Hippocampal formation (tissue), 2 donors: ENCODE measurements at regions not wholly inside any gene's neighbourhood (a gene's known extent, or its start where the extent isn't known, plus 50 kb on each side); places are given as distances from the start of the nearest gene placed in this dataset.
A peak's percentile ranks its signal among the peaks of the same experiment; 100 is the strongest.

Experiments used
- DNase-seq, 2 donors: peaks; one replicate each; lab custom pipeline; 2025; lab: John Stamatoyannopoulos, UW

DNA sequence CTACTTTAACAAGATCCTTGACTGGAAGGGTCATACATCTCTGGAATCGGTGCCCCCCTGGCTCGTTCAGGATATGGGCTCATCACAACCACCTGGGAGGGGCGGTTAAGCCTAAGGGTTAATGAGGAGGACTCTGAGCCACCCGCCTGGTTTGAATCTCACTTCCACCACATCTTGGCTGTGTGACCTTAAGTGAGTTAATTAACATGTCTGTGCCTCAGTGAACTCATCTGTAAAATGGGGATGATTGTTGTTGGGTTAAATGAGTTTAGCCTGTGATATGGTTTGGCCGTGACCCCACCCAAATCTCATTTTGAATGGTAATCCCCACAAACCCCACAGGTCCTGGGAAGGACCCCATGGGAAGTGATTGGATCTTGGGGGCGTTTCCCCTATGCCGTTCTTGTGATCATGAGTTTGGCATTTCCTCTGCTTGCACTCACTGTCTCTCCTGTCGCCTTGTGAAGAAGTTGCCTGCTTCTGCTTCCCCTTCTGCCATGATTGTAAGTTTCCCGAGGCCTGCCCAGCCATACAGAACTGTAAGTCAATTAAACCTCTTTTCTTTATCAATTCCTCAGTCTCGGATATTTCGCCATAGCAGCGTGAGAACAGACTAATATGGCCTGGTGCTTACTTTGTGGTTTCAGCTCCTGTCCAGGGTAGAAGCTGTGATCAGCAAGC is 214.0 kb upstream of the CIBAR2 start:
- DNase-seq, result no peak

DNA sequence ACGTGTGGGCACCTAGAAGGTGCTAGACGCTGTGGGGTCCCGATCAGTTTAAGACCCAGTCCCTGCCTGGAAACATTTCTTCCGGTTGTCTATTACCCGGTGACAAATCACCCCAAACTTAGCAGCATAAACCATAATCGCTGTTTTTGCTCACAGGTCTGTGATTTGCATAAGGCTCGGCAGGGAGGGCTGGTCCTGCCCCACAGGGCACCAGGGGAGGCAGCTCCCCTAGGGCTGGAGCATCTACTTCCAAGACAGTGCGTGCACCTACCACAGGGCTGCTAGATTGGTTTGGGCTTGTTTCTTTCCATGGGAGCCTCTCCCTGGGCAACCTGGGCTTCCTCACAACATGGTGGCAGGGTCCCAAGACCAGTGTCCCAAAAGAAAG is 214.5 kb upstream of the CIBAR2 start:
- no peak for DNase-seq

DNA sequence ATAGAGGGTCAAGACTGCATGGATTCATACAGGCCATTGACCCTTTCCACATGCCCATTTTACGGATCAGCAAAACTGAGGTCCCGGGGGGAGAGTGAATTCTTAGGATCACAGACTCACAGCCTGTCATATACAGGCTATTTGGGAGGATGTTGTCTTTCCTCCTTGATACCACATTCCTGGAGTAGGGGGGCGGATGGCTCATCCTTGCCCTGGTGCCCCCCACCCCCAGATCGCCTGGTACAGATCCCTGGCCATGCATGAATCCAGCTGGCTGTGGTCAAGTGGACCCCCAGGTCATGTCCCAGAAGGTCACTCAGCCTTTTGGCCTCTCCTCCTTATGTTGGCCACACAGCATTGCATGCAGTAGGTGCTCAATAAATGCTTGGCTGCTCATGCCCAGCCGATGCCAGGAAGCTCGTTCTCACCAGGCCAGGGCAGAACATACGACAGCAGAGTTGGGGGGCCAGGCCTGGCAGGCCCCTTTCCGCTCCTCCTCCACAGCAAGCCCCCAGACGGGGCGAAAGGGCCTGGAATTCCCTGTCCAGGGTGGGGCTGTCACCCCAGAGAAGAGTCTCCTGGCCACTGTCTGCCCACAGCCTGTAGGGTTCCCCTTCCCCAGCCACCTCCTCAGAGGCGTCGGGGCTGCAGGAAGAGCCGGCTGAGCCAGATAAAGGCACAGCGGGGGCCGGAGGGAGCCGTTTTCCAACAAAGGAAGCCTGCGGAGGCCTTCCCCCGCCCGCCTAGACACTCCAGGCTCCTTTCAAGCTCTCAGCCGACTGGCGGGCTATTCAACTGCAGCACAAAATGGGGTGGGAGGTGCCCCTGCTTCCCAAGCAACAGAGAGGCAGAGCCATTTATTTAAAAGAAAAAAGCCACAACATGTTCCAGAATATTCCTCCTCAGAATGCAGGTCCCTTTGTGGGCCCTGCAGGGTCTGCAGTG is 215.7 kb upstream of the CIBAR2 start:
- DNase-seq, result peak in 1 of 2 donors; percentile 23

DNA sequence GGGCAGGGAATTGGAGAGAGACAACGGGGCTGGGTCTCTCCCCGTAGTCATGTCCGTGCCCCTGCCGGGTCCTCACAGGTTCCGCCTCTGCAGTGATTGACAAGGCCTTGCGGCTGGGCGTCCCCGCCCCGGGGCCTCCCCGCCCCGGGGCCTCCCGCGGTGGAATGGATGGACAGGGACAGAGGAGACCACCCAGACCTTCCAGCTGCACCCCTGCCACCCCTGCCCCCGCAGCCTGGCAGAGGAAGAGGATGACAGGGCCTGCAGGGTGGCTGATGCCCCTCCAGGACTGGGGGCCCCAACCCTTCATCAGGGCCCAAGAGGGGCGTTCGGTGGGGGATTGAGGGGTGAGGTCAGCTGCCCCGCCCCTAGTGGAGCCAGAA is 216.4 kb upstream of the CIBAR2 start:
- DNase-seq, result no peak

DNA sequence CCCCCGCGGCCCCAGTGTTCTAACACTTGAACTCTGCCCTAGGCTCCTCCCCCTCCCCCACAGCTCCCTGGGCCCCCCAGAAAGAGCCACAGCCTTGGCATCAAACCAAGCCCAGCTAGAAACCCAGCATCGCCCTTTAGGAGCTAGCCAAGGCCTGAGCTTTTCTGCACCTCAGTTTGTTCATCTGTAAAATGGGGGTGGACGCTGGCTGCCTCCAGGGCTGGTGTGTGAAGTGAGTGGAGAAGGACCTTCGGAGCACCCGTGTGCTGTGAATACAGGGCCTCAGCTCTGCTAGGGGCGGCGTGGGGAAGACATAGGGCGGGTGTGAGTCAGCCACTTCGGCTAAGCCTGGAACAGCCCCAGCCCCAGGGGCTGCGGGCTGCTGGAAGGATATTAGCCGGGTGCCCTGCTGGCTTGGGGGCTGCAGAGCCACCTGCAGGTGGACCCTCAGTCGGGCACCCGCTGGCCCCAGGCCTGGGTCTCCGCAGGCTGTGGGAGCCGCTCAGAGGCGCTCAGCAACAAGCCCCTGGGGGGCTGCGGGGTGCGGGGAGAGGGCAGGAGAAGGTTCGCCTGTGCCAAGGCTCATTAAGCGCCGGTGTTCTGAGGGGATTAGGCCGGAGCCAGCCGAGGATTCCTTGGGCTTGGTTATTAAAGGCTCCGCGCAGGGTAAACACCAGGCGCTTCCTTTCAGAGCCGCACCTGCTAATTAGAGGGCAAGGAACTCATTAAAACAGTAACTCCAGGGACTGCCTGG is 217.0 kb upstream of the CIBAR2 start:
- no peak for DNase-seq

DNA sequence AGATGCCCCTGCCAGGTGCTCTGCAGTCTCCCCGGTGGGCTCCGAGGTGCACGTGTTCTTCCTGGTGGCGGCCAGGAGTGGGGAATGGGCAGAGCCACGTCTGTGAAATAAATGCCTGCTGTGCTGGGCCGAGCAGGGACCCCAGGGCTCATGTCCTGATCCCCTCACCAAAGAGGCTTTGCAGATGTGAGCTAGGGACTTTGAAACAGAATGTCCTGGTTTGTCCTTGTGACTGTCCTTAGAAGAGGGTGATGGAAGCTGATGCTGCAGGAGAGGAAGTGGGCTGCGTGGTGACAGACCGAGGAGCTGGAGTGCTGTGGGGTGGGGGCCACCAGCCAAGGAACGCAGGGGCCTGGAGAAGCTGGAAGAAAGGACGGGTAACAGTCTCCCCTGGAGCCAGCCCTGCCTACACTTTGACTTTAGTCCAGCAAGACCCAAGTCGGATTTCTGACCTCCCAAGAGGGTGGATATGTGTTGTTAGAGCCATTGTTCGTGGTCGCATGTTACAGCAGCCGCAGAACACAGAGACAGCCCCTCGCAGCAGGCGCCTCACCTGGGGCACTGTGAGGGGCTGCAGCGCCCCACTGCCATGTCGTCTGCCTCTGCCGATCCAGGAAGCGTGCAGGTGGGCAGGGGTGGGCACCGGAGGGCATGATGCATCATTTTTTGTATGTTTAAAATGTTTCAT is 217.9 kb upstream of the CIBAR2 start:
- no peak for DNase-seq

DNA sequence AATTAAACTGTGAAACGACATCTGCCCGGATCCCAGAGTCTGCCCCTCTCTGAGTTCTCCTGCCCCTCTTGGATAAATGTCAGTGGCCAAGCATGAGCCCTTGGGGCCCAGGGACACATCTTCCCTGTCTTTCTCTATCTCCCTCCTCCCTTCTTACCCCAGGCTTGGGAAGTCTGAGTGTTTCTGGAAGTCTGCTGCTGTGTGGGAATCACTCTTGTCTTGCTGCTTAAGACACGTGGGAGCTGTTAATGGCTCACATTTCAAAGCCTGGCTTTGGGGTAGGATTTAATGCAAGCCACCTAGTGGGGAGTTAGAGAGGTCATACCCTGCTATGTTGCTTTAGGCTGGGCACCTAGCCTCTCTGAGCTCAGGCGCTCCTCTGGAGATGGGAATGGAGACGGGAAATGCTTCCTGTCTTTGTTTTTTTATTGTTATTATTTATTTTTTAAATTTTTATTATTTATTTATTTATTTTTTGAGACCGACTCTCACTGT is 218.5 kb upstream of the CIBAR2 start:
- DNase-seq, result no peak

DNA sequence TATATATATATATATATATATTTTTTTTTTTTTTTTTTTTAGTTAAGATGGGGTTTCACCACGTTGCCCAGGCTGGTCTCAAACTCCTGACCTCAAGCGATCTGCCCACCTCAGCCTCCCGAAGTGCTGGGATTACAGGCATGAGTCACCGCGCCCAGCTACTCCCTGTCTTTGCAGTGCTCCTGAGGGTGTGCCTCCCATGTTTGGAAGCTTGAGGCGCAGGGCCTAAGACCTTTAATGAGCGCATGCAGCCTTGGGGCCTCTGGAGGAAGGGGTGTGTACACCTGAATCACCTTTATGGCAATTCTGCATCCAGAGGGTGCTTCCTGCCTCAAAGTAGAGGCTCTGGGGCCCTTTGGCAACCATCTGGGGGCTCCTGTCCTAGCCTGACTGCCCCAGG is 219.4 kb upstream of the CIBAR2 start:
- no peak for DNase-seq

DNA sequence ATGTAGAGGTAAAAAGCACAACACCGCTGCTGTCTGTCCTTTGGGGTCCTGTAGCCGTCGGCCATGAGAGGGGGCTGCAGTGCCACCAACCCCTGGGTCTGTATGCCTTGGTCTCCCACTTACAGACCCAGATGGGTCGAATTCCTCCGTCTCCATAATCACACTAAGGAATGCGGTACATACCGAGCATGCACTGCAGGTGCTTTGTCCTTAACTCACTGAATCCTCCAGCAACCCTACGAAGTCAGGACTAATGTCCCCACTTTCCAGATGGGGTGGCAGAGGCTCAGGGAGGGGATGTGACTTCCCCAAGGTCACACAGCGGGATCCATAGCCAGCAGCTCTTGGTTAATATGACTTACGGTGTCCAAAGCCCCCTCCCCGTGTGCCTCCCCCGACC is 219.9 kb upstream of the CIBAR2 start:
- no peak for DNase-seq

DNA sequence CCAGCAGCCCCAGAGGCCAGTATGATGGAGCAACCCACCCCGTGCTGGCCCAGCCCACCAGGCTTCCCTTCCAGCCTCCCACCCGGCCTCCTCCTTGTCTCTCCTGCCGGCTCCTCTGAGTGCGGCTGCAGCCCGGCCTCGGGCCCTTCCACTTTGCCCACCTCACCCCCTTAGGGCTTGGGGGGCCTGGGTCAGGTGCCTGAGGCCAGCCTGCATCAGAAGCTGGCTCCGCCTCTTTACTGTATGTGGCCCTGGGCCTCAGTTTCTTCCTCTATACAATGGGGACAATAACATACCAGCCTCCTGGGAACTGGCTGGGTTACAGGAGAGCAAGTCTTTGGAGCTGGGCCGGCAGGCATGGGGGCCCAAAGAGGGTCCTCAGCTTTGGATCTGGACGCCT is 221.1 kb upstream of the CIBAR2 start:
- no peak for DNase-seq

DNA sequence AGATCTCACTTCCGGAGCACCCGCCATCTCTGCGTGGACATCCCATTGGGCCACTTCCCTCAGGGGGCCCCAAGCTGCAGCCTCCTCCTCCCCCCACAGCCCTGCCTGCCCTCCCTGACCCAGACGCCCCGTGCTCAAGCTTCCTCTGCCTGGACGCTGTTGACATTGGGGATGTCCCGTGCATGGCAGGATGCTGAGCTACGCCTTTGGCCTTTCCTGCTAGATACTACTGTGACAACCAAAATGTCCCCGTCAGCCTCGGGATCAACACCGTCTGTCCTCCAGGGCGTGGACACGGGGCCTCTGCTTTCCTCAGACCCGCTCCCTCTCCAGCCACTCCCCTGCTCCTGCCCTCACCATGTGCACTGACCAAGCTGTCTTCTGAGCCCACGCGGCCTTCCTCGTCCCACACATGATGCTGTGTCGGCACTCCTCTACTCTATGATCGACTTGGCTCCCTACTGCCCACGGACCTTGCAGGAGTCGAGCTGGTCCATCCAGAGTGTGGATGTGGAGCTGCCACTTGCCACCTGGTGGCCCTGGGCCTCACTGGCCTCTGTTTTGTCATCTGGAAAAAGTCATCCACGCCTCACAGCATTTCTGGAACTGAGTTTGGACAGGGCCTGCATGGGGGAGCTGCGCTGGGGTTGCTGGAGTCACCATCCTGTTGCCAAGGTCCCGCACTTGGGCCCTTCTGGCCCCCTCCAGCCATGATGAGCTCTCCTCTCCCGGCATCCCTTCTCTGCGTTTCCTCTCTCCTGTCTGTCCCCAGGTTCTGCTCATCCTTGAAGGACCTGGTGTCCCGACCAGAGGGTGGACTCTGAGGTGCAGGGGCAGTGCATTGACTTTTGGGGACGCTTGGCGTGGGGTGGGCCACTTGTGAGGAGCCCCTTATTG is 221.7 kb upstream of the CIBAR2 start:
- DNase-seq, result no peak

DNA sequence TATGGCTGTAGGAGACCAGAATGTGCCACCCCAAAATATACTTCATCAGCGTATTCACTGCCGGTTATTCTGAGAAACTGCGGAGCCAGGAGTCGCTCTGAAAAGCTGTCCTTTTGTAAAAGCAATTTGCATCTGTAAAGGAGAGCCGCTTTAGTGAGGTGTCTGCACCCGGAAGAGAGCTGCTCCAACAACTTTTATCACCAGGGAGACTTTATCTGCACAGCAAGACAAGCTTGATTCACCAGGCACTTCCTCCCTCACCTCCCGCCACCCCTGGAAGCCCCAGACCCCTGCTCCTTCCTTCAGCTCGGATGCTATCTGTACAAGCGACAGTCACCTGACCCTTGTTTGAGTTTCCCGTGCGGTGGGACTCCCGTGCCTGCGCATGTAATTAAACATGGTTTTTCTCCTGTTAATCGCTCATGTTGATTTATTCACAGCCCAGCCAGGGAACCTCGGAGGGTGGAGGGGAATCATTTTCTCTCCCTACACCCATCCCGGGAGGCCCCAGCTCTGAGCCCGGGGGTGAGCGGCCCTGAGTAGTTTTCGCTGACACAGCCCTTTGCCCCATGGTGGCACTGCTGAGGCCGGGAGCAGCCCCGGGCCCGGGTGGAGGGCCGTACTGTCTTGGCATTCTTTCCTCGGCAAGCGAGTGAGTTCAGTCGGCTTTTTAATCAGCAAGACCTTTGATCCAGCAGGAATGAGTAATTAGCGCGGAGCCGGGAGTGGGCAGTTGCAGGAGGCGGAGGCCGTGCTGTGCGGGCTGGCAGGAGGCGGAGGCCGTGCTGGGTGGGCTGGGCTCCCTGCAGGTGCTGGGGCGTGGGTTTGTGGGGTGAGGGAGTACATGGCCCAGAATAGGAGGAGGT is 222.7 kb upstream of the CIBAR2 start:
- DNase-seq, result no peak

DNA sequence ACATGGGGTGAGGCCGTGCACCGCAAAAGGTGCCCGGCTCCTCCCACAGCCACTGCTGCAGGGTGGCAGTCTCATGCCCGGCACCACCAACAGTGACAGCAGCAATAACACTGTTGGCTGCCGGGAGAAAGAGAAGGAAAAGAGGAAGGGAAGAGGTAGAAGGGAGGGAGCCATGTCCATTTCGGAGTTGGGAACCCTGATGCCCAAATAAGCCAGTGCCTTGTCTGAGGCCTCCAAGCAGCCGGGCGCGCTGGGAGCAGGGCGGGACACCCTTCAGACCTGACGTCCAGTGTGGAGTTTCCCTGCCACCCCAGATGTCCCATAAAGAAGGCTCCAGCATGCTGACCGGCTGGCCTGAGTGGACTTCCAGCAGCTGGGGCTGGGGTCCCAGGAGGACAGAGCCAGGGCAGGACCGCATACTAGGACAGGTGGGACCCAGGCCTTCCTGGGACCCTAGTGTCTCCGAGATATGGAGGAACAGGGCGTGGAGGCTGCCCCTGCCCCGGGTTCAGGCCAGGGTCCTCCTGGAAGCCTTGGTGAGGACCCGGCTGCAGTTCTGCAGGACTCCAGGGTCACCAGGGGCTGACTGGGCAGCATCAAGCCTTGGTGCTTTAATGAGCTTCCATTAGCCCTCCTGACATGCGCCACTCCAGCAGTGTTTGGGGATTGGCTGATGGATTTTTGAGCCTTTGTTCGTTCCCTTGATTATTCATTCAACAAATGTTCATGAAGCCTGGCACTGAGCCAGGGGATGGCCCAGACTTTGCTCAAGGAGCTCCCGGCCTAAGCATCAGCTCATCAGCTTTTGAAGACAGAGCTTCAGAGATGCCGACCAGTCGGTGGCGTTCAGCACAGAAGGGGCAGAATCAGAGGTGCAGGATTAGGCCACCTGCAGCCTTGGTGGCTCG is 223.6 kb upstream of the CIBAR2 start:
- no peak for DNase-seq

DNA sequence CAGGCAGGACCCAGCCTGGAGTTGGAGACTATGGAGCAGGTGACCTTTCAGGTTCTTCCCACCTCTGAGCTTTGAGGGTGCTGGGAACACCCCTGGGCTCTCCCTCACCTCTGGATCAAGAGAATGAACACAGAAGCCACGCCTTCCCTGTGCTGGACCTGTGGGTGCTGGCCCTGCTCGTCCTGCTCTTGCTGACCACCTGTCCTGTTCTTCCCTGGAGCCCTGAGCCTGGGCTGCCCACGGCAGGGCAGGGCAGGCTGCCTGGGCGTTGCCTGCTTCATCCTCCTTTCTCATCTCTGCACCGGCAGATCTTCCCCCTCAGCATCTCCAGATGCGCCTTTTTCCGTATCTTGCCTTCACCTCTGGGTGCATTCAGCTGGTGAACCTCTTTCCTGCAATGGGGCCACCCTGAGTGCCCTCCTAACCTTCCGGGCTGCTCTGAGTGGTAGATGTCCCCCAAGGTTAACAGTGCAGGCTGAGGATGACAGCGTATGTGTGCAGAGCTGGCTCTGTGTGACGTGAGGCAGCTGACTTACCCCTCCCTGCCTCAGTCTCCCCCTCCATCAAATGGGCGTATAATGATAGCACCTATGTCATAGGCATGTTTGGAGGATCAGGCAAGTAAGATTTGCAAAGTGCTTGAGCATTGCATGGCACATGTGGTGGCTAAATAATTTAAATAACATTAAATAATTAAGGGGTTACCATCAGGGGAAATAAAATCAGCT is 225.8 kb upstream of the CIBAR2 start:
- no peak for DNase-seq

DNA sequence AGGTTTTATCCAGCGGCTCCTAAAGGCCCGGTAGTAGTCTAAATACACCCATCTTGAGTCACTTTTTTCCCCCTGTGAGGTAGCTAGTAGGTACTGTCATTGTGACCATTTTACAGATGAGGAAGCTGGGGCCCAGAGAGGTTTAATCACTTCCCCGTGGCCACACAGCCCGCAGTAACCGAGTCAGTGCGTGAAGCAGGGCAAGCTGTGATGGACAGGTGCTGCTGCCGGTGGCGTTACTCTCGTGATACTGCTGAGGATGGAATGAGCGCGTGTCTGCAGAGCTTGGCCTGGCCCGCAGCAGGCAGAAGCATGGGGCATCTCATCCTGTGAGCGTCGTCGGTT is 226.3 kb upstream of the CIBAR2 start:
- DNase-seq, result no peak

DNA sequence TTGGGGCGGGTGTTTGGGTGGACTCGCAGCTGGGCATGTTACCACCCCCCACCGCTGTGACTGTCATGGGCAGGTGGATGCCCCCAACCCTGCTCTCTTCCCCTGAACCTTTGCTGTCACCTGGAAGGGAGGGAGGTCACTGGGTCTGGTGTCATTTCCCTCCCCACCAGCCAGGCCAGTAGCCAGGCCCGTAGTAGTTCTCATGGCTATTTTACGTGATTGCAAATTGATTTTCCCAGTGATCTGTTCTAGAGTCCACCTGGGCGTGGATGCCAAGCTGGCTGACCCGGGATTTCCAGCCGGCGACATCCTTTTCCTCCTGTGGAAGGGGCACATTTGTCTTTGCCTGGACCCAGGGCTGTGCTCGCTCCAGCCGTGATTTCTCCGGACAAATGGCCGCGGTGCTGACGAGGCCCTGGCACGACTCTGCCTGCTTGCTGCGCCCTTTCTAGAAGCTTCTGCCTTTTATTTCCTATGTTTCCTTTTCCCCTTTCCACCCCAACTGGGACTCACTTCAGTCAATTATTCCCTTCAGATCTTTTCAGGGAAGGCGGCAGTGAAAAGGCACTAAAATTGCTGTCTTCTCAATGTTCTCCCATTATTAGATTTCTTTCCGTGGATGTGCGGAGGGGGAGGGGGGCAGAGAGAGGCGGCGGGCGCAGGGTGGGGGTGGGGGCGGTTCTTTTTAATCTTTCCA is 226.9 kb upstream of the CIBAR2 start:
- no peak for DNase-seq

DNA sequence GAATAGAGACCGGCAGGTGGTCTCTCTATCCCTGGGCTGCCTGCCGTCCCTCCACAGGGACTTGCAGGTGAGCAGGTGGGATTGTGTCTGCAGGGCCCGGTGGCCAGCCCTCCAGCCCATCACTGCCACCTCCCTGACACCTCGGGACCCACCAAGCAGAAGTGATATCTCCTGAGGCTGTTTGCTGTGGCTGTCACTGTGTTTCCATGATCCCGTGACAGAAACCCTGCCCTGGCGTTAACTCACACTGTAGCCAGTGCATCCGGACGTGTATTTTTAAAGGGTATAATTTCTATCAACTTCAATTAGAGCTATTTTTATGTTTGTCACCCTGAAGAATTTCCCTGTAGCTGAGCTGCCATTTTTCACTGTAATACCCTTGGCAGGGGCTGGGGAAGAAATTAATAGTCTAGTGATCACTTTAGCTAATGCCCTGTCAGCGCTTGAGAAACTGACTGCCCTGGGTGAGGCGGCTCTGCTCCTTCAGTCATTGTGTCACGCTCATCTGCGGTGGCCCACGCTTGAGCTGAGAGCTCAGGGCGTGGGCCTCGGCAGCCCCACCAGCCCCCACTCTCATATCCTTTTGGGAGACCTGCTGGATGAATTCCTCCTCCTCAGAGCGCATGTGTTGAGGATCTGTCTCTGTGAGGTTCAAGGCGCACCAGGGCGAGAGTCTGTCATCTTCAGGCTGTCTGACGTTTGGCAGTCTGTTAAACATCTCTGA is 229.9 kb upstream of the CIBAR2 start:
- DNase-seq, result no peak
